Kidney epithelial cell (primary cell): ENCODE measurements at regions not wholly inside any gene's neighbourhood (a gene's known extent, or its start where the extent isn't known, plus 50 kb on each side); places are given as distances from the start of the nearest gene placed in this dataset.

Experiments
- DNase-seq: peaks from one replicate; pipeline ENCODE4 v3.0.0-alpha.2; 2010; ENCODE audit warnings: low read depth
- H3K27me3 ChIP-seq: 2 replicates; pipeline ENCODE4 v1.6.0; 2011; ENCODE audit warnings: low read length; ENCODE audit not compliant: control insufficient read depth, insufficient read depth
- H3K36me3 ChIP-seq: 2 replicates; pipeline ENCODE4 v1.5.1; 2011; ENCODE audit warnings: low read length; ENCODE audit not compliant: control insufficient read depth, insufficient read depth
- H3K4me3 ChIP-seq: 2 replicates; pipeline ENCODE4 v1.5.1; 2011; ENCODE audit warnings: low read depth, mild to moderate bottlenecking, control low read depth, low read length
- CTCF ChIP-seq: IDR thresholded peaks from 2 replicates; pipeline ENCODE4 v1.5.1; 2011; ENCODE audit warnings: mild to moderate bottlenecking, moderate library complexity, low read length, control low read depth, inconsistent platforms; ENCODE audit not compliant: insufficient read depth, poor library complexity, severe bottlenecking

GRCh38 chr1:193850745-193851144 is 664.3 kb upstream of the B3GALT2 start:
- H3K27me3 ChIP-seq = no peaks in the 10 kb centered on the region
- TF ChIP-seq CTCF = no peak
- no peak for DNase-seq
- H3K4me3 ChIP-seq = no peak overlapping the region
- H3K36me3 ChIP-seq = no peaks in the 10 kb centered on the region

- DNase-seq = no peak
- H3K27me3 ChIP-seq = no peaks in the 10 kb centered on the region
- TF ChIP-seq CTCF = no peak
- no peak overlapping the region for H3K4me3 ChIP-seq
- H3K36me3 ChIP-seq = no peaks in the 10 kb centered on the region
Observed at GRCh38 chr1:193846876-193847604, 660.6 kb upstream of the B3GALT2 start.

DNA sequence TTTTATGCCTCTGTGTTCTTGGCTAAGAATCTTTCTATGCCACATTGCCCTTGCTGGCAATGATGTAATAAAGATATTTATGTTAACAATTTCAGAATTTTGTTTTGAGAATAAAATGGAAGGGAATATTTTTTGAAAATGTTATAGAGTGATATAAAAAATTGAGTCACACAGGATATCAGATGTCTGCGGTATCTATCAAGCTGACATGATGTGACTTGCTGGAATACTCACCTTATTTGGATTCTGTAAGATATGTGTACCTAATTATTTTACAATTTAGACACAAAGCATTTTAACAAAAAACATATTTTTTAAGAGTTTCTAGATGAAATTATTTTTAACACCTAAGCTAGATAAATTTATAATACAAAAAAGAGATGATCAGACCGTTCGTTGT is 660.0 kb upstream of the B3GALT2 start:
- TF ChIP-seq CTCF = no peak
- Histone ChIP-seq H3K36me3 (no peaks in the 10 kb centered on the region), H3K27me3 (no peaks in the 10 kb centered on the region), H3K4me3 (no peak overlapping the region)
- DNase-seq = no peak

DNA sequence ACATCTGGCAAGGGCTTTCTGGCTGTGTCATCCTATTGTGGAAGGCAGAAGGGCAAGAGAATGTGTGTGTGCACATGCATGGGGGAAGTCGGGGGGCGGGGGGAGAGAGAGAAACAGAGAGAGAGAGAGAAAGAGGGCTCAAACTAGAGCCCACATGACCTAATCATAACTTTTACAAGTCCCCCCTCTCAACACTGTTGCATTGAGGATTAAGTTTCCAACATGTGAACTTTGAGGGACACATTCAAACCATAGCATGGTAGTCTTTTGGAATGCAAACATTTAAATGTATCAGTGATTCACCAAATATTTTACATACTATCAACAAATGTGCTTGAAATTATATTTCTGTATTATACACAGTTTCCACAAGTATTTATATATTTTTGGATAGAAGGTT is 655.4 kb upstream of the B3GALT2 start:
- no peaks in the 10 kb centered on the region for H3K36me3 ChIP-seq
- TF ChIP-seq CTCF = no peak
- no peak for DNase-seq
- H3K27me3 ChIP-seq = no peaks in the 10 kb centered on the region
- no peak overlapping the region for H3K4me3 ChIP-seq

- H3K4me3 ChIP-seq = no peak overlapping the region
- no peaks in the 10 kb centered on the region for H3K36me3 ChIP-seq
- no peaks in the 10 kb centered on the region for H3K27me3 ChIP-seq
- no peak for DNase-seq
- no peak for TF ChIP-seq CTCF
Observed at GRCh38 chr1:193831465-193831864, 645.1 kb upstream of the B3GALT2 start.

GRCh38 chr1:193827516-193827915 is 641.1 kb upstream of the B3GALT2 start:
- Histone ChIP-seq H3K36me3 (no peaks in the 10 kb centered on the region), H3K27me3 (no peaks in the 10 kb centered on the region), H3K4me3 (no peak overlapping the region)
- TF ChIP-seq CTCF = no peak
- DNase-seq = no peak
